Fibroblast of lung (primary cell): ENCODE measurements at regions not wholly inside any gene's neighbourhood (a gene's known extent, or its start where the extent isn't known, plus 50 kb on each side); places are given as distances from the start of the nearest gene placed in this dataset.

Source experiments
- CTCF ChIP-seq, 2 donors: IDR thresholded peaks in 1 of 2; conservative IDR thresholded peaks in 1 of 2; 1 replicate in 1 of 2; 2 replicates in 1 of 2; pipeline ENCODE4 v1.5.1; 2011 to 2012; ENCODE audit warnings: low read length in 2 of 2, control low read depth in 1 of 2, inconsistent platforms in 1 of 2, low read depth in 1 of 2, mild to moderate bottlenecking in 1 of 2
- EZH2 ChIP-seq: IDR thresholded peaks from 2 replicates; pipeline ENCODE4 v1.5.1; 2012; ENCODE audit warnings: low read length, control low read depth, mild to moderate bottlenecking; ENCODE audit errors: missing control alignments

- TF ChIP-seq CTCF (conservative IDR thresholded peaks at IDR 0.05 in 1 of 2, IDR thresholded peaks at IDR 0.05 in 1 of 2; ENCODE audit: low read depth in 1 of 2, low read length in 2 of 2) (no peak), EZH2 (no peak)
Observed at GRCh38 chr6:97703661-97704060, 420.6 kb upstream of the MMS22L start.
